ENCODE measurements at regions not wholly inside any gene's neighbourhood (a gene's known extent, or its start where the extent isn't known, plus 50 kb on each side); places are given as distances from the start of the nearest gene placed in this dataset.

DNA sequence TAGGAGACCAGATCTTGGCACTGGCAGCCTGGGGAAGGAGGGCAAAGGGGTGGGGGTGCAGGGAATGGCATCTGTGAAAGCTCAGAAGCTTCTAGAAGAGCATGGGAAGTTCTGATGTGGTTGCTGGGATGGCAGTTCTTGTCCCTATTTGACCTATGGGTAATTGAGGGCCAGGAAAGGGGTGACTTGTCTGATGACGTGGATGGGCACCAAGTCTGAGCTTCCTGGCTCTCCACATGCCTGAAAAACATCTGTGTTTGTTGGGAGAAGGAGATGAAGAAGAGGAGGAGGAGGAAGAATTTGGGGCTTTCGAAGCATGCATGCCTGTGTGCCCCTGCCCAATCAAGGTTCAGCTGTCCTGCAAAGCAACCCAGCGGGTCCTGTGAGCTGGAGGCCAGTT, 158.8 kb downstream of the SMAD6 start:
- Histone ChIP-seq H3K9me3 (ENCODE audit: control insufficient read depth, insufficient read depth, low read length) (no peaks in the 10 kb centered on the region), H3K4me3 (ENCODE audit: low read depth, low read length) (no peak overlapping the region), H3K27me3 (ENCODE audit: control insufficient read depth, insufficient read depth, low read length) (no peaks in the 10 kb centered on the region), H3K4me1 (ENCODE audit: control insufficient read depth, insufficient read depth, low read length) (no peaks in the 10 kb centered on the region), H3K36me3 (ENCODE audit: control insufficient read depth, insufficient read depth, low read length) (no peaks in the 10 kb centered on the region), H3K9ac (ENCODE audit: low read depth, low read length) (no peak overlapping the region)

DNA sequence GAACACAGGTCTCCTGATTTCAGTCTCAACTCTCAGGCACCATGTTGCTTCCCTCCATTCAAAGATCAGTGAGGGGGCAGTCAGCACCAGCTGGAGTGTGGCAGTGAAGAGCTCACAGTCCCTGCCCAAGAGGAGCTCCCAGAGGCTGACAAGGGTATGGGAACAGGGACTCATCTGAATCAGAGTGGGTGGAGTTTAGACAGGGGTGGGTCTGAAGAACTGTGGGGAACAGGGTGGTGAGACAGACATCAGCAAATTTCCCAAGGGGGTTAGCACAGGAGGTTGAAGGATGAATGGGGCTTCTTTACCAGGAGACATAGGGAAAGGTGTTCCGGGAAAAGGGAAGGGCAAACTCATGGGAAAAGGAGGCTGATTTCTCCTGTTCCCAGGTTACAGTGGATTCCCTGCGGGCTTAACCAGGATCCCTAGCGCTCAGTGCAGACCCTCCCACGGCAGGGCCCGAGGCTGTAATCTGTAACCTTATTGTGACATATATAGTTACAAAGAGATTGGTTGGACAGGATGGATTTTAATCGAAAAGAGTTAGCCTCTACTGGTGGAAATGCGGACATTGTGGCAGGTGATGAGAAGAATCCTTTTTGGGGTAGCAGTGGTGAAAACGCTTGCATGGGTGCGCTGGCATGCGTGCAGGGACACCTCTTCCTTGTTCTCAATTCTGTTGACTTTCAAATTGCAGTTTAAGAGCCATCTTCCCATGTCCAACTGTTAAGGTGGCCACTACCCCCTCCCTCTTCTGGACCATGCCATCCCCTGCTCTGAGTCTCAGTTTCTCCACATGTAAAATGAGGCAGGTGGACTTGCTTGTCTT, 160.3 kb downstream of the SMAD6 start:
- Histone ChIP-seq H3K9ac (ENCODE audit: low read depth, low read length) (no peak overlapping the region), H3K9me3 (ENCODE audit: control insufficient read depth, insufficient read depth, low read length) (no peaks in the 10 kb centered on the region), H3K27me3 (ENCODE audit: control insufficient read depth, insufficient read depth, low read length) (no peaks in the 10 kb centered on the region), H3K4me3 (ENCODE audit: low read depth, low read length) (no peak overlapping the region), H3K4me1 (ENCODE audit: control insufficient read depth, insufficient read depth, low read length) (peaks cover 3% of the 10 kb centered on the region), H3K36me3 (ENCODE audit: control insufficient read depth, insufficient read depth, low read length) (no peaks in the 10 kb centered on the region)

DNA sequence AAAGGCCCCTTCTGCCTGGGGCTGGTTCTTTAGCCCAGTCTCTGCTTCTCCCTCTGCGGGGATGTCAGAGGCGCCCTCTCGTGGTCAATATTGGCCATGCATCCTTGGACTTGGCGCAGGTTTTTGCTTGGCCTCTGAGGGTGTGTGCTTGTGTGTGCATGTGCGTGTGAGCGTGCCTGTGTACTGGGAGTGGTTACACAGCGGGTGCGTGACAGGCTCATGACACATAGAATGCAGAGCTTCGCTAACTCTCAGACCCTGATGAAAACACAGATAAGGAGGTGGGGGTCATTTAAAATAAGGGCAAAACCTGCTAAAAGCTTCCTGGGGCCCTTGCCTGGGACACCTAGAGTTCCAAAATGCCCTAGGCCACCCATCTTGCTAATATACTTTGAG, 160.9 kb downstream of the SMAD6 start:
- no peaks in the 10 kb centered on the region for H3K27me3 ChIP-seq (ENCODE audit: control insufficient read depth, insufficient read depth, low read length)
- no peak overlapping the region for H3K9ac ChIP-seq (ENCODE audit: low read depth, low read length)
- H3K9me3 ChIP-seq (ENCODE audit: control insufficient read depth, insufficient read depth, low read length), result no peaks in the 10 kb centered on the region
- H3K4me3 ChIP-seq (ENCODE audit: low read depth, low read length), result no peak overlapping the region
- H3K36me3 ChIP-seq (ENCODE audit: control insufficient read depth, insufficient read depth, low read length), result no peaks in the 10 kb centered on the region
- H3K4me1 ChIP-seq (ENCODE audit: control insufficient read depth, insufficient read depth, low read length), result peaks cover 3% of the 10 kb centered on the region

DNA sequence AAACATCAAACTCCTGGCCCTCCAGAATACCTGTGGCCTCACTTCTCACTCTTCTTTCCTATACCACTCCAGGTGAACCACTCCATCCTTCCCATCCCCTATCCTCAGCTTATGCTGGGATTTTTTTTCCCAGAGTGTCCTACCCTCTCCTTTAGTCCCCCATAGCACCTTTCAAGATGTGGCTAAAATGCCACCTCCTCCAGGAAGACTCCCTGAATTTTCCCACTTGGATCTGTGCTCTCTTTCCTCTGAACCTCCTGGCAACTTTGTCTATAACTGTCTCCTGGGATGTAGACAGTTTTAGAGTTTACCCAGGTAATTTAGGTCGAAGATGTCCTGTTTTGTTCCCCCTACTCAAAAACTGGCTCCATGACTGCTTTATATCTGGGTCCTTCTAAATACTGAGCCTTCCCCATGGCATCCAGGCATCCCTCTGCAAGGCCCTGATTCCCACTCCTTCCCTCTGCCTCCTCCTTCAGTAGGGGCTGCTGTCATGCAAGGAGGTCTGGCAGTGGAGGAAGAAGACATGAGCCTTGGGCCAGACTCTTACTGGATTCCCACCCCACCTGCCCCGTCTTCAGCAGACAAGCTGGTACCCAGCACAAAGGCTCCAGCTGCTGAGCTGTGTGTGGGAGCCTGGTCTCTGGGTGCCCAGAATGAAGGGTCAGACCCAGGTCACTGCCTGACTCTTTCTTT, 161.5 kb downstream of the SMAD6 start:
- Histone ChIP-seq H3K4me1 (ENCODE audit: control insufficient read depth, insufficient read depth, low read length) (peaks cover 3% of the 10 kb centered on the region), H3K9ac (ENCODE audit: low read depth, low read length) (no peak overlapping the region), H3K4me3 (ENCODE audit: low read depth, low read length) (no peak overlapping the region), H3K9me3 (ENCODE audit: control insufficient read depth, insufficient read depth, low read length) (no peaks in the 10 kb centered on the region), H3K27me3 (ENCODE audit: control insufficient read depth, insufficient read depth, low read length) (no peaks in the 10 kb centered on the region), H3K36me3 (ENCODE audit: control insufficient read depth, insufficient read depth, low read length) (no peaks in the 10 kb centered on the region)

DNA sequence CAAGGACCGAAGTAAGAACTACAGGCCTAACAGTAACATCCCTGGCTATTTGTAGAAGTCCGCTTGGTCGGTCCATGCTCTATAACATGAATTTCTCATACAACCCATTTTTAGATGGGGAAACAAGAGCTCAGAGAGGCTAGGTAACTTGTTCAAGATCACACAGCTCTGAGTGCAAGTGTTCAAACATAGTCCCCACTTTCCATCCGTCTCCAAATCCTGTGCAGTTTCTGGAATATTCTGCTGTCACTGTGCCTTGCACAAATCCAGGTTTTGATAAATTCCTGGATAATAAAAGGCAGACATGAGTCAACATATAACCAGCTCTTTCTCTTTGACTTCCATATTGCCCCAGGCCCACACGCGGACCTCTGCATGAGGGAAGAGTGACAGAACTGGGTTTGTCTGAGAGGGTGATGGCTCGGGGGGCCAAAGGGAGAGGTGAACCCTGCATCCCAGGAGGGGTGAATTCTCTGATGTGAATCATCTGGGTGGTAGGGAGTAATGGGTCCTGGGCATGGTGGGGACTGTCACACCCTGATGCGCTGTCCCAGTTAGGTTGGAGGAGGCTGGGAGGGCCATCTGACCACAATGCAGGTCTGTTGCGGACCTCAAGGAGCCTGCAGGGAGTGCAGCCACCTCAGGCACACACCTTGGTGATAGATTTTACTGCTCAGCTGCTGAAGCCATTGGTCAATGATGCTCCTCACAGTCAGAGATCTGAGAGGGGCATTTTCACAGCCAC, 162.2 kb downstream of the SMAD6 start:
- Histone ChIP-seq H3K9me3 (ENCODE audit: control insufficient read depth, insufficient read depth, low read length) (no peaks in the 10 kb centered on the region), H3K4me3 (ENCODE audit: low read depth, low read length) (no peak overlapping the region), H3K36me3 (ENCODE audit: control insufficient read depth, insufficient read depth, low read length) (no peaks in the 10 kb centered on the region), H3K27me3 (ENCODE audit: control insufficient read depth, insufficient read depth, low read length) (no peaks in the 10 kb centered on the region), H3K9ac (ENCODE audit: low read depth, low read length) (no peak overlapping the region), H3K4me1 (ENCODE audit: control insufficient read depth, insufficient read depth, low read length) (peaks cover 3% of the 10 kb centered on the region)

DNA sequence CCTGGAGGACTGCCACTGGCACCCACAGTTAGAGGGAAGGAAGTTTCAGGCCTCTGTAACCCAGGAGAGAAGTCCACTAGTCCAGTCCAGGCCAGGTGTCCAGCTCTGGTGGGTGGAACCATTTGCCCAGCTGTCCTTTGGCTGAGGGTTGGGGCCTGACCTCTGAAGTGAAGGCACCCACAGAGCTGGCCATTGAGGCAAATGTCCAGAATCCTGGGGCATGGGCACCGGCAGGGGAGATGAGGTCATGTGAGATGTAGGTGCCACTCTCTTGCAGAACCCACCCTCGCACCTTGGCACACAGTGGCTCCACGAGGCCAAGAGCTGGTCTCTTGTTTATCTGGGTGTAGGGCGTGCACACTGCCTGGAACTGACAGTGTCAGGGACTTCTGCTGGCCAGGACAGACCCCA, 162.8 kb downstream of the SMAD6 start:
- no peaks in the 10 kb centered on the region for H3K9me3 ChIP-seq (ENCODE audit: control insufficient read depth, insufficient read depth, low read length)
- H3K27me3 ChIP-seq (ENCODE audit: control insufficient read depth, insufficient read depth, low read length), result no peaks in the 10 kb centered on the region
- H3K36me3 ChIP-seq (ENCODE audit: control insufficient read depth, insufficient read depth, low read length), result no peaks in the 10 kb centered on the region
- H3K4me3 ChIP-seq (ENCODE audit: low read depth, low read length), result no peak overlapping the region
- peaks cover 3% of the 10 kb centered on the region for H3K4me1 ChIP-seq (ENCODE audit: control insufficient read depth, insufficient read depth, low read length)
- H3K9ac ChIP-seq (ENCODE audit: low read depth, low read length), result no peak overlapping the region

DNA sequence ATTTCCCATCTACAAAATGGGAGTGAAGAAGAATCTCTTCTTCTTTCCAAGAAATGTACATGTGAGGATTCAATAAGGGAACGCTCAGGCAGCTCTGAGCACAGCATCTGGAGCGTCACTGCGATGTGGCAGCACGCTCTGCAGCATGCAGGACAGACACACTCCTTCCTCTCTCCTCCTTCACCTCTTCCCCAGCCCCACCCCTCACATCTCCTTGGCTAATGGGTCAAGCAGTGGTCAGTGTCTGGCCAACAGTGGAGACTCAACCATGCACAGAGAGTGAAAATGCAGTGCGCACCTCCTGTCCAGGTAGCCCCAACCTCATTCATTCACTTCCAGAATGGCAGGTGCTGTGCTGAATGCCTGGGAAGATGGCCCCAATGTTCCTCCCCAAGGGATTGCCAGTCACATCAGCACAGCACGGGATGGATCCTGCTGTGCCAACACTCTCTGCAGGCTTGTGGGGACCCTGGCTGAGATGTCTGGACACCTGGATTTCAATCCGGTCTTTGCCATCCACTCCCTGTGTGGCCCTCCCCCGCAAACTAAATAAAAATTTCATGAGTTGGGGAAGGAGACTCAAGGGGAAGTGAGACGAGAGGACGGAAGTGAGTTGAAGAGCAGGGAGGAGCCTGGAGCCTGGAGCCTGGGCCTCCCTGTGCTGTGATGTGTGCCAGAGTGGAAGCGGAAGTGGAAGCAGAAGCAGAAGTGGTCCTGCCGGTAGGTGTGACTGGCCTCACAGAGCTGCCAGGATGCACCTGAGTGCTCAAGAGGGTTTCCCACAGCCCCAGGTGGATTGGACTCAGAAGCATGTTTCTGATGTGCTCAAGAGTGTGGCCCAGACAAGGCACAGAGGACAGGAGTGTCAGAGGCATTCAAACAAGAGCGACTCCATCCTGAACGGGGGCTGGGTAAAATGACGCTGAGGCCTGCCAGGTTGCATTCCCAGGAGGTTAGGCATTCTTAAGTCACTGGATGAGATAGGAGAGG, 163.9 kb downstream of the SMAD6 start:
- no peak overlapping the region for H3K4me3 ChIP-seq (ENCODE audit: low read depth, low read length)
- H3K9ac ChIP-seq (ENCODE audit: low read depth, low read length), result no peak overlapping the region
- no peaks in the 10 kb centered on the region for H3K36me3 ChIP-seq (ENCODE audit: control insufficient read depth, insufficient read depth, low read length)
- H3K4me1 ChIP-seq (ENCODE audit: control insufficient read depth, insufficient read depth, low read length), result peaks cover 3% of the 10 kb centered on the region
- no peaks in the 10 kb centered on the region for H3K27me3 ChIP-seq (ENCODE audit: control insufficient read depth, insufficient read depth, low read length)
- H3K9me3 ChIP-seq (ENCODE audit: control insufficient read depth, insufficient read depth, low read length), result no peaks in the 10 kb centered on the region

DNA sequence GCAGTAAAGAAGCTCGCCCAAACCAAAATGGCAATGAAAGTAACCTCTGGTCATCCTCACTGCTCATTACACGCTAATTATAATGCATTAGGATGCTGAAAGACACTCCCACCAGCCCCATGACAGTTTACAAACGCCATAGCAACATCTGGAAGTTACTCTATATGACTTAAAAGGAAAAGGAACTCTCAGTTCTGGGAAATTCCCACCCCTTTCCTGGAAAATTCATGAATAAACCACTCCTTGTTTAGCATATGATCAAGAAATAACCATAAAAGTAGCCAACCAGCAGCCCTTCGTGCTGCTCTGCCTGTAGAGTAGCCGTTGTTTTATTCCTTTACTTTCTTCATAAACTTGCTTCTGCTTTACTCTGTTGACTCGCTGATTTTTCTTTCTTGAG, 164.6 kb downstream of the SMAD6 start:
- Histone ChIP-seq H3K9me3 (ENCODE audit: control insufficient read depth, insufficient read depth, low read length) (no peaks in the 10 kb centered on the region), H3K4me3 (ENCODE audit: low read depth, low read length) (no peak overlapping the region), H3K27me3 (ENCODE audit: control insufficient read depth, insufficient read depth, low read length) (no peaks in the 10 kb centered on the region), H3K9ac (ENCODE audit: low read depth, low read length) (no peak overlapping the region), H3K4me1 (ENCODE audit: control insufficient read depth, insufficient read depth, low read length) (peaks cover 3% of the 10 kb centered on the region), H3K36me3 (ENCODE audit: control insufficient read depth, insufficient read depth, low read length) (no peaks in the 10 kb centered on the region)

DNA sequence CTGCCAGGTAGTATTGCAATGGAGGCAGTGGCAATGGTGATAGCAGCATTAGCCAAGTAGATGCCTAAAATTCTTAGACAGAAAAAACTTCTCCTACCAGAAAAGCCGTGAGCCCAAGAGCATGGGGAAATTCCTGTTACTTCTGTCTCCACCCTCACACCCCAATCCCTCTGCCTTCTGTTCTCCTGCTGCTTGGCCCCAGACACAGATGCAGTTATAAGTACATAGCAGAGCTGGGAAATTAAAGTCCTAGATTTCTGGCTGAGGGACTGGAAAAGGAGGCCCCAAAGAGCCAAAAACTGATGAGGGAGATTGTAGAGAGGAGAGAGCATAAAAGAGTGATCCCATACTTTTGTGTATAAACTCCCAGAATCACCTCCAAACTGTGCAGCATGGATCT, 166.9 kb downstream of the SMAD6 start:
- Histone ChIP-seq H3K4me3 (ENCODE audit: low read depth, low read length) (no peak overlapping the region), H3K9me3 (ENCODE audit: control insufficient read depth, insufficient read depth, low read length) (no peaks in the 10 kb centered on the region), H3K36me3 (ENCODE audit: control insufficient read depth, insufficient read depth, low read length) (no peaks in the 10 kb centered on the region), H3K9ac (ENCODE audit: low read depth, low read length) (no peak overlapping the region), H3K4me1 (ENCODE audit: control insufficient read depth, insufficient read depth, low read length) (peaks cover 3% of the 10 kb centered on the region), H3K27me3 (ENCODE audit: control insufficient read depth, insufficient read depth, low read length) (no peaks in the 10 kb centered on the region)

DNA sequence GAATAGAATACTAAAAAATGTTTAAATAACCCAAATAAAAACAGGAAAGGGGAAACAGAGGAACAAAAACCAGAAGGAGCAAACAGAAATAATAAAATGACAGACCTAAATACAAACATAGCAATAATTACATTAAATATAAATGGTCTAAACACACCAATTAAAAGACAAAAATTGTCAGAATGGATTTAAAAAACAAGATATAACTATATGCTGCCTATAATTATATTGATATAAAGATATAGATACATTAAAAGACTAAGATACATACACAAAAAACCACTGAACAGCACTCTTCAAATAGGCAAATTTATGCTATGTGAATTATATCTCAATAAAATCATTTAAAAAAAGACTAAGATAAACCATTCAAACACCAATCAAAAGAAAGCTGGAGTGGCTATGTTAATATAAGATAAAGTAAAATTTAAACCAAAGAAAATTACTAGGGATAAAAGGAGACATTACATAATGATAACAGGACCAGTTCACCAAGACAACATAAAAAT, 168.9 kb downstream of the SMAD6 start:
- H3K4me1 ChIP-seq (ENCODE audit: control insufficient read depth, insufficient read depth, low read length), result peaks cover 3% of the 10 kb centered on the region
- no peaks in the 10 kb centered on the region for H3K36me3 ChIP-seq (ENCODE audit: control insufficient read depth, insufficient read depth, low read length)
- H3K27me3 ChIP-seq (ENCODE audit: control insufficient read depth, insufficient read depth, low read length), result no peaks in the 10 kb centered on the region
- H3K9me3 ChIP-seq (ENCODE audit: control insufficient read depth, insufficient read depth, low read length), result no peaks in the 10 kb centered on the region
- H3K4me3 ChIP-seq (ENCODE audit: low read depth, low read length), result no peak overlapping the region
- no peak overlapping the region for H3K9ac ChIP-seq (ENCODE audit: low read depth, low read length)

DNA sequence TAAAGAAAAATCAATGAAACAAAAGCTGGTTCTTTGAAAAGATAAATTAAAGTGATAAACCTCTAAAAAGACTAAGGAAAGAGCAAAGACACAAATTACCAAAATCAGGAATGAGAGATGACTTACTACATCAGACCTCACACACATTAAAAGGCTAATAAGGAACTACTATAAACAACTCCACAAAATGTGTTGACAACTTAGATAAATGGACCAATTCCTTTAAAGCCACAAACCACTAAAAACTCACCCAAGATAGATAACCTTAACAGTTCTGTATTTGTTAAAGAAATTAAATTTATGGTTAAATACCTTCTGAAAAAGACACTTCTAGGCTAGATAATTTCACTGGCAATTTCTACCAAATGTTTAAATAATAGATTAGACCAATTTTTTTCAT, 170.4 kb downstream of the SMAD6 start:
- Histone ChIP-seq H3K4me3 (ENCODE audit: low read depth, low read length) (no peak overlapping the region), H3K9ac (ENCODE audit: low read depth, low read length) (no peak overlapping the region), H3K4me1 (ENCODE audit: control insufficient read depth, insufficient read depth, low read length) (no peaks in the 10 kb centered on the region), H3K9me3 (ENCODE audit: control insufficient read depth, insufficient read depth, low read length) (no peaks in the 10 kb centered on the region), H3K27me3 (ENCODE audit: control insufficient read depth, insufficient read depth, low read length) (no peaks in the 10 kb centered on the region), H3K36me3 (ENCODE audit: control insufficient read depth, insufficient read depth, low read length) (no peaks in the 10 kb centered on the region)

Measured in iPS-15b (cell line).